ENCODE measurements at regions not wholly inside any gene's neighbourhood (a gene's known extent, or its start where the extent isn't known, plus 50 kb on each side); places are given as distances from the start of the nearest gene placed in this dataset.
A peak's percentile ranks its signal among the peaks of the same experiment; 100 is the strongest.

GRCh38 chr7:145088111-145088745 is 252.4 kb upstream of the TPK1 start:
- DNase-seq: no peak

DNA sequence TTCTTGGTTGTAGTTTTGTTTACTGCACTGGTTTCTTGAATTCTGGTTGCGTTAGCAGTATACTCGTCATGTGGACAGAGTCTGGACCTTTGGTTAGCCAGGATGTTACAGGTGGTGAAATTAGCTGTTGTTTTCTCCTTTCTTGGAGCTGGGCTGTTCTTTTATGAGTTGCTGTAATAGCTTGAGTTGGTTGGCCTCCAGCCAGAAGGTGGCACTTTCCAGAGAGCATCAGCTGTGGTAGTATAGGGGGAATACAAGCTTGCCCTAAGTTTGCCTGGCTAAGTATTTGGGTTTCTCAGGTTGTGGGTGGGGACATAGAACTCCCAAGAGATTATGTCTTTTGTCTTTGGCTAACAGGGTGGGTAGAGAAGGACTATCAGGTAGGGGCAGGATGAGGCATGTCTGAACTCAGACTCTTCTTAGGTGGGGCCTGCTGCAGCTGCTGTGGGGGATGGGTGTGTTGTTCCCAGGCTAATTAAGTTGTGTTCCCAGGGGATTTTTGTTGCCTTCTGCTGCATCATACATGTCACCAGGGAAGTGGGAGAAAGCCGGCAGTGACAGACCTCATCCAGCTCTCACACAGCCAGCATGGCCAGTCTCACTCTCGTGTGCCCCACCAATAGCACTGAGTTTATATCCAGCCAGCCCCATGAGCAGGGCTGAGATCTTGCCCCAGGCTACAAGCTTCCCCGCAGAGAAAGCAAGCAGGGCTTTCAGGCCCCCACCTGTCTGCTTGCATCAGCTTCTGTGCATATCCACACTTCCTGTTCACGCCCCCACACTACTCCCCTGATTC is 246.7 kb upstream of the TPK1 start:
- DNase-seq: no peak

GRCh38 chr7:145065473-145065872 is 229.6 kb upstream of the TPK1 start:
- no peak for DNase-seq

GRCh38 chr7:145064114-145064513 is 228.3 kb upstream of the TPK1 start:
- DNase-seq: no peak

DNA sequence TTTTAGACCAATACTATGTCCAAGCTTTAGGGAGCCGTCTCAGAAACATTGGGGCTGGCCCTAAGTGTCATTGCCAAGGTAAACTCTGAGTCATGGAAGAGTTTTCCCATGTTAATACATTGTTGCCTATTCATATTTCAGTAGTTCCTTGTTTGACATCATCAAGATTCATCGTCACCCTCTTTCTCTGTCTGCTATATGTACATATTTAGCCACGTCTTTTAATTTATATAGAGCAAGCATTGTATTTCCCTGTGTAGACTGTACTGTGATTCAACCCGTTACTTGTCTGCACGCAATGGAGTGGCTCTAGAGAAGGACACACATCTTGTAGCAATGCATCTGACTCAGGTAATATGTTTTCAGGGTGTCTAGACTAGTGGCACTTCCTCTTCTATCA is 217.9 kb upstream of the TPK1 start:
- no peak for DNase-seq

GRCh38 chr7:145050415-145050814 is 214.6 kb upstream of the TPK1 start:
- DNase-seq: no peak

- peak; percentile 43 for DNase-seq
These were observed 201.0 kb upstream of the TPK1 start for GRCh38 chr7:145036604-145037405.

GRCh38 chr7:145031162-145031561 is 195.3 kb upstream of the TPK1 start:
- no peak for DNase-seq

GRCh38 chr7:145030754-145031153 is 194.9 kb upstream of the TPK1 start:
- DNase-seq: no peak

DNA sequence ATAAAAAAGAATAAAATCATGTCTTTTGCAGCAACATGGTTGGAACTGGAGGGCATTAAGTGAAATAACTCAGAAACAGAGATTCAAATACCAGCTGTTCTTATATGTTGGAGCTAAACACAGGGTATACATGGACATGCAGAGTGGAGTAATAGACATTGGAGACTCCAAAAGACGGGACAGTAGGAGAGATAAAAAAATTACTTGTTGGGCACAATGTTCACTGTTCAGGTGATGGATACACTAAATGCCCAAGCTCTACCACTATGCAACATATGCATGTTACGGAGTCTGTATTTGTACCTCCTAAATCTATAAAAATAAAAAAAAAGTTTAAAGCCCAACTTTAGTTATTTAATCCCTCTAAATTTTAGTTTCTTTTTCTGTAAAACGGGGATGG is 184.6 kb upstream of the TPK1 start:
- no peak for DNase-seq

GRCh38 chr7:145016068-145016467 is 180.2 kb upstream of the TPK1 start:
- DNase-seq: no peak

DNA sequence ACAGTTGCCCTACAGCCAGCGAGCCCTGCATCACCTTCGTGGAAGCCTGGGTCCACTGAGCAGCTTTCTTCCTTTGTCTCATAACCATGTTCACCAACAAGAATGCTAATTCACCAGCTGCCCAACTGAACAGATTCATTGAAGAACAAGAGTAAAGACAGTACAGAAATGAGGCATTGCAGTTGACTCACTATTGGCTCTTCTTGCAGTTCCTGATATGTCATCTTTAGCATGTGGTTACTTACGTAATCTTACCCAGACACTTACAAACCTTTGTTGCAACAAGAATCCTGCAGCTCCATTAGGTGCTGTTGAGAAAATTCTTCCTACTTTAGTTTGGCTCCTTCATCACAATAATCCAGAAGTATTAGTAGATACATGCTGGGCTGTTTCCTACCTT is 174.0 kb upstream of the TPK1 start:
- no peak for DNase-seq

- no peak for DNase-seq
These were observed 169.7 kb upstream of the TPK1 start for GRCh38 chr7:145005601-145006000.

- no peak for DNase-seq
These were observed 161.7 kb upstream of the TPK1 start for GRCh38 chr7:144997512-144997911.

DNA sequence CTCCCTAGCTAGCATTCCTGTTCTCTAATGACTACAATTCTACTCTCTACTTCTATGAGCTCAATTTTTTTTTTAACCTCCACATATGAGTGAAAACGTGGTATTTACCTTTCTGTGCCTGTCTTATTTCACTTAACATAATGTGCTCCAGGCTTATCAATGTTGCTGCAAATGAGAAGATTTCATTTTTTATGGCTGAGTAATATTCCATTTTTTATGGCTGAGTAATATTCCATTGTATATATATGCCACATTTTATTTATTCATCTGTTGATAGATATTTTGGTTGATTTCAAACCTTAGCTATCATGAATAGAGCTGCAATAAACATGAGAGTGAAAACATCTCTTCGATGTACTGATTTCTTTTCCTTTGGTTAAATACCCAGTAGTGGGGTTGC is 159.6 kb upstream of the TPK1 start:
- no peak for DNase-seq

- no peak for DNase-seq
These were observed 155.2 kb upstream of the TPK1 start for GRCh38 chr7:144991041-144991440.

GRCh38 chr7:144987686-144988085 is 151.8 kb upstream of the TPK1 start:
- peak; percentile 12 for DNase-seq

DNA sequence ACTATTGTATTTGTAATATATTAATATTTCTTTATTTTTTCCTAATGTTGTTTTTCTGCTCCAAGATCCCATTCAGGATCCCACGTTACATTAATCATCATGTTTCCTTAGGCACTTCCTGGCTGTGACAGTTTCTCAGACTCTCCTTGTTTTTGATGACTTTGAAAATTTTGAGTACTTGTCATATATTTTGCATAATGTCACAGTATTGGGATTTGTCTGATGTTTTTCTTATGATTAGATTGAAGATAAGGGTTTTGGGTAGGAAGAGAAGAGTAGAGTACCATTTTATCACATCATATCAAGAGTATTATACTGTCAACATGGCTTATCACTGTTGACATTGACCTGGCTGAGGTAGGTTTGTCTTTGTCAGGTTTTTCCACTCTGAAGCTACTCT is 146.3 kb upstream of the TPK1 start:
- no peak for DNase-seq

GRCh38 chr7:144975882-144976281 is 140.0 kb upstream of the TPK1 start:
- no peak for DNase-seq

GRCh38 chr7:144969787-144970186 is 133.9 kb upstream of the TPK1 start:
- no peak for DNase-seq

DNA sequence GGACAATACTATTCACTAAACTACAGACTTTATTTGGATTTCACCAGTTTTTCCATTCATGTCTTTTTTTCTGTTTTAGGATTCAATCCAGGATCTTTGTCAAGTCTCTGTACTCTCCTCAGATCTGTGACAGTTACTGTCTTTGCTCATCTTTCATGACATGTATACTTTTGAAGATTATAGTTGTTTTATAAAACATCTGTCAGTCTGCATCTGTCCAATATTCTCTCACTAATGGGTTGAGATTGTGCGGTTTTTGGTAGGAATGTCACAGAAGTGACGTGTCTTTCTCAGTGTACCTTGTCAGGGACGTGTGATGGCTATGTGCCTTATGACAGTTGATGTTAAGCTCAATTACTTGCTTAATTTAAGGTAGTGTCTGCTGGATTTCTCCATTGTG is 124.9 kb upstream of the TPK1 start:
- no peak for DNase-seq

GRCh38 chr7:144957998-144958397 is 122.1 kb upstream of the TPK1 start:
- no peak for DNase-seq

GRCh38 chr7:144955422-144955821 is 119.6 kb upstream of the TPK1 start:
- no peak for DNase-seq

DNA sequence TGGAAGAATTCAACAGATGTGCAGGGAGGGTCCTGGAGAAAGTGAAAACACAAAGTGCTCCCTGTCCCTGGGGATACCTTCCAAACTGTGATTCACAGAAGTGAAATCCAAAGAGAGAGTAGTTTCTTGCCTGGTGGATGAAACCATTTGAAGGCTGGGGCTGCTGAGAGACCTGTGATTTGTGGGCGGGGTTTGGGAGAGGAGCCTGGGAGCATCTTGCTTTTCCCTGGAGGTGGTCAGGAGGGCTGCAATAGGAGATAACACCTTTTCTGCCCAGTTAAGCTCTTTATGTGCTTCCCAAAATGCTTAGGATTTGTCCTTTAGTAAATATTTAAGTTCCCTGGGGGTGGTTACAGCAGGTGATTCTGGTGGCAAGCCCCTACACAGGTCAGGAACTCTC is 105.3 kb upstream of the TPK1 start:
- DNase-seq: no peak

All from fibroblast of skin of back (primary cell).